ENCODE measurements at regions not wholly inside any gene's neighbourhood (a gene's known extent, or its start where the extent isn't known, plus 50 kb on each side); places are given as distances from the start of the nearest gene placed in this dataset.
"Not testable (repeated sequence)": the region's sequence is repeated elsewhere in the genome, so short reads cannot be mapped to it uniquely, and the experiment has no call there.

GRCh38 chr9:110132531-110132930 is 75.4 kb downstream of the C9orf152 start:
- TF ChIP-seq, protein P1, sequence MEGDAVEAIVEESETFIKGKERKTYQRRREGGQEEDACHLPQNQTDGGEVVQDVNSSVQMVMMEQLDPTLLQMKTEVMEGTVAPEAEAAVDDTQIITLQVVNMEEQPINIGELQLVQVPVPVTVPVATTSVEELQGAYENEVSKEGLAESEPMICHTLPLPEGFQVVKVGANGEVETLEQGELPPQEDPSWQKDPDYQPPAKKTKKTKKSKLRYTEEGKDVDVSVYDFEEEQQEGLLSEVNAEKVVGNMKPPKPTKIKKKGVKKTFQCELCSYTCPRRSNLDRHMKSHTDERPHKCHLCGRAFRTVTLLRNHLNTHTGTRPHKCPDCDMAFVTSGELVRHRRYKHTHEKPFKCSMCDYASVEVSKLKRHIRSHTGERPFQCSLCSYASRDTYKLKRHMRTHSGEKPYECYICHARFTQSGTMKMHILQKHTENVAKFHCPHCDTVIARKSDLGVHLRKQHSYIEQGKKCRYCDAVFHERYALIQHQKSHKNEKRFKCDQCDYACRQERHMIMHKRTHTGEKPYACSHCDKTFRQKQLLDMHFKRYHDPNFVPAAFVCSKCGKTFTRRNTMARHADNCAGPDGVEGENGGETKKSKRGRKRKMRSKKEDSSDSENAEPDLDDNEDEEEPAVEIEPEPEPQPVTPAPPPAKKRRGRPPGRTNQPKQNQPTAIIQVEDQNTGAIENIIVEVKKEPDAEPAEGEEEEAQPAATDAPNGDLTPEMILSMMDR (IDR thresholded peaks at IDR 0.05), result not testable (repeated sequence)
- TF ChIP-seq POLR2A, POLR2AphosphoS5 (IDR thresholded peaks at IDR 0.05): not testable (repeated sequence)
